ENCODE measurements at regions not wholly inside any gene's neighbourhood (a gene's known extent, or its start where the extent isn't known, plus 50 kb on each side); places are given as distances from the start of the nearest gene placed in this dataset.

DNA sequence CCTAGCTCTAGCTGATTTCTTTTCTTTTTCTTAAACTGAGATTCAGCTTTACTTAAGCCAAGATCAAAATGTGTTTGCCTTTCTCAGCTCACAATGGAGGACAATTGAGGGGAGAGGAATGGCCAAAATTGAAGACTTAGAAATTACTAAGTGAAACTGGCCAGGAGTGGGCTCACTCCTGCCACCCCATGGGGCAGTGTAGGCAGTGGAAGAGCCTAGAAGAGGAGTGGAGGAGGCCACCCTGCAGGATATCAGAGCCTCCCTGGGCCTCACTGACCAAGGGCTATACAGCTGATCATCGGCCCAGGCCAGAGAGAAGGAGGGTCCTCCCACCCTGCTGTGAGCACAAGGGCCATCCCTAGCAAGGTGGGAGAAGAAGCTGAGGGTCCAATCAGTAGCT is 119.8 kb downstream of the CCT6B start:
- TF ChIP-seq, protein P1, sequence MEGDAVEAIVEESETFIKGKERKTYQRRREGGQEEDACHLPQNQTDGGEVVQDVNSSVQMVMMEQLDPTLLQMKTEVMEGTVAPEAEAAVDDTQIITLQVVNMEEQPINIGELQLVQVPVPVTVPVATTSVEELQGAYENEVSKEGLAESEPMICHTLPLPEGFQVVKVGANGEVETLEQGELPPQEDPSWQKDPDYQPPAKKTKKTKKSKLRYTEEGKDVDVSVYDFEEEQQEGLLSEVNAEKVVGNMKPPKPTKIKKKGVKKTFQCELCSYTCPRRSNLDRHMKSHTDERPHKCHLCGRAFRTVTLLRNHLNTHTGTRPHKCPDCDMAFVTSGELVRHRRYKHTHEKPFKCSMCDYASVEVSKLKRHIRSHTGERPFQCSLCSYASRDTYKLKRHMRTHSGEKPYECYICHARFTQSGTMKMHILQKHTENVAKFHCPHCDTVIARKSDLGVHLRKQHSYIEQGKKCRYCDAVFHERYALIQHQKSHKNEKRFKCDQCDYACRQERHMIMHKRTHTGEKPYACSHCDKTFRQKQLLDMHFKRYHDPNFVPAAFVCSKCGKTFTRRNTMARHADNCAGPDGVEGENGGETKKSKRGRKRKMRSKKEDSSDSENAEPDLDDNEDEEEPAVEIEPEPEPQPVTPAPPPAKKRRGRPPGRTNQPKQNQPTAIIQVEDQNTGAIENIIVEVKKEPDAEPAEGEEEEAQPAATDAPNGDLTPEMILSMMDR (IDR thresholded peaks at IDR 0.05; ENCODE audit: insufficient read depth, low read depth, low read length) = no peak
- no peak for TF ChIP-seq EZH2 (IDR thresholded peaks at IDR 0.05; ENCODE audit: insufficient read depth, low read length)
